Activated T-cell treated with anti-CD3 and anti-CD28 coated beads, Interleukin-2, amount 50 U/mL, for 24 hours (primary cell): ENCODE measurements at regions not wholly inside any gene's neighbourhood (a gene's known extent, or its start where the extent isn't known, plus 50 kb on each side); places are given as distances from the start of the nearest gene placed in this dataset.
"Not testable (repeated sequence)": the region's sequence is repeated elsewhere in the genome, so short reads cannot be mapped to it uniquely, and the experiment has no call there.

Source experiments
- DNase-seq: peaks from one replicate; pipeline ENCODE4 v3.0.0-alpha.2; 2020
- H3K27ac Mint-ChIP-seq: 2 replicates; pipeline ENCODE4 v1.8.0; 2020; ENCODE audit warnings: mild to moderate bottlenecking, mixed read lengths
- H3K27me3 Mint-ChIP-seq: 2 replicates; pipeline ENCODE4 v1.8.0; 2020; ENCODE audit warnings: mixed read lengths
- H3K36me3 Mint-ChIP-seq: 2 replicates; pipeline ENCODE4 v1.8.0; 2020; ENCODE audit warnings: low read depth, mixed read lengths
- H3K4me1 Mint-ChIP-seq: 2 replicates; pipeline ENCODE4 v1.8.0; 2020; ENCODE audit warnings: low read depth, mixed read lengths
- H3K4me3 Mint-ChIP-seq: 2 replicates; pipeline ENCODE4 v1.8.0; 2020; ENCODE audit warnings: mild to moderate bottlenecking, moderate library complexity, mixed read lengths
- H3K9me3 Mint-ChIP-seq: 2 replicates; pipeline ENCODE4 v1.8.0; 2020; ENCODE audit warnings: mixed read lengths

- Mint-ChIP-seq H3K36me3 (no peaks in the 10 kb centered on the region), H3K9me3 (no peaks in the 10 kb centered on the region), H3K27ac (no peak overlapping the region), H3K4me3 (no peak overlapping the region), H3K27me3 (peaks cover 13% of the 10 kb centered on the region), H3K4me1 (no peaks in the 10 kb centered on the region)
- no peak for DNase-seq
Measured at GRCh38 chr2:199569336-199569735, 111.6 kb upstream of the SATB2 start.

- H3K4me3 Mint-ChIP-seq: no peak overlapping the region
- H3K36me3 Mint-ChIP-seq: no peaks in the 10 kb centered on the region
- H3K27me3 Mint-ChIP-seq: no peaks in the 10 kb centered on the region
- no peaks in the 10 kb centered on the region for H3K4me1 Mint-ChIP-seq
- no peak overlapping the region for H3K27ac Mint-ChIP-seq
- DNase-seq: no peak
- no peaks in the 10 kb centered on the region for H3K9me3 Mint-ChIP-seq
Measured at GRCh38 chr2:199558156-199558555, 100.4 kb upstream of the SATB2 start.

- H3K36me3 Mint-ChIP-seq: no peaks in the 10 kb centered on the region
- H3K27ac Mint-ChIP-seq: no peak overlapping the region
- H3K4me1 Mint-ChIP-seq: no peaks in the 10 kb centered on the region
Measured at GRCh38 chr2:199556527-199557285, 99.0 kb upstream of the SATB2 start.

GRCh38 chr2:199554026-199554425 is 96.3 kb upstream of the SATB2 start:
- DNase-seq: no peak
- H3K4me1 Mint-ChIP-seq: no peaks in the 10 kb centered on the region
- H3K27me3 Mint-ChIP-seq: peaks cover 4% of the 10 kb centered on the region
- H3K36me3 Mint-ChIP-seq: no peaks in the 10 kb centered on the region
- H3K9me3 Mint-ChIP-seq: no peaks in the 10 kb centered on the region
- no peak overlapping the region for H3K27ac Mint-ChIP-seq
- H3K4me3 Mint-ChIP-seq: no peak overlapping the region

More at GRCh38 chr2:199556527-199557285, 99.0 kb upstream of the SATB2 start:
- DNase-seq: no peak
- H3K9me3 Mint-ChIP-seq: no peaks in the 10 kb centered on the region
- no peaks in the 10 kb centered on the region for H3K27me3 Mint-ChIP-seq
- H3K4me3 Mint-ChIP-seq: no peak overlapping the region

GRCh38 chr2:199552141-199552540 is 94.4 kb upstream of the SATB2 start:
- H3K4me1 Mint-ChIP-seq: no peaks in the 10 kb centered on the region
- no peaks in the 10 kb centered on the region for H3K36me3 Mint-ChIP-seq
- H3K27me3 Mint-ChIP-seq: peaks cover 4% of the 10 kb centered on the region
- no peak overlapping the region for H3K4me3 Mint-ChIP-seq
- H3K9me3 Mint-ChIP-seq: no peaks in the 10 kb centered on the region
- H3K27ac Mint-ChIP-seq: no peak overlapping the region
- DNase-seq: no peak

- DNase-seq: no peak
- Mint-ChIP-seq H3K36me3 (no peaks in the 10 kb centered on the region), H3K4me1 (no peaks in the 10 kb centered on the region), H3K27me3 (peaks cover 2% of the 10 kb centered on the region), H3K27ac (no peak overlapping the region), H3K9me3 (no peaks in the 10 kb centered on the region), H3K4me3 (no peak overlapping the region)
Measured at GRCh38 chr2:199543606-199544172, 86.0 kb upstream of the SATB2 start.

GRCh38 chr2:199535445-199536177 is 77.9 kb upstream of the SATB2 start:
- Mint-ChIP-seq H3K4me3 (no peak overlapping the region), H3K9me3 (no peaks in the 10 kb centered on the region), H3K4me1 (no peaks in the 10 kb centered on the region), H3K27ac (no peak overlapping the region), H3K27me3 (peaks cover 2% of the 10 kb centered on the region), H3K36me3 (no peaks in the 10 kb centered on the region)
- DNase-seq: no peak

GRCh38 chr2:199533873-199534272 is 76.1 kb upstream of the SATB2 start:
- H3K4me1 Mint-ChIP-seq, H3K36me3 Mint-ChIP-seq, H3K27ac Mint-ChIP-seq: not testable (repeated sequence)

GRCh38 chr2:199527071-199527470 is 69.3 kb upstream of the SATB2 start:
- Mint-ChIP-seq H3K9me3 (no peaks in the 10 kb centered on the region), H3K27ac (no peak overlapping the region), H3K36me3 (no peaks in the 10 kb centered on the region), H3K27me3 (peaks cover 9% of the 10 kb centered on the region), H3K4me1 (no peaks in the 10 kb centered on the region), H3K4me3 (no peak overlapping the region)
- DNase-seq: no peak

More at GRCh38 chr2:199533873-199534272, 76.1 kb upstream of the SATB2 start:
- not testable (repeated sequence) for H3K4me3 Mint-ChIP-seq, DNase-seq, H3K27me3 Mint-ChIP-seq, H3K9me3 Mint-ChIP-seq

- no peak for DNase-seq
- Mint-ChIP-seq H3K4me1 (no peaks in the 10 kb centered on the region), H3K27me3 (peaks cover 13% of the 10 kb centered on the region), H3K36me3 (no peaks in the 10 kb centered on the region), H3K9me3 (no peaks in the 10 kb centered on the region), H3K27ac (no peak overlapping the region), H3K4me3 (no peak overlapping the region)
Measured at GRCh38 chr2:199524689-199525574, 67.2 kb upstream of the SATB2 start.

- H3K4me3 Mint-ChIP-seq: no peak overlapping the region
- no peaks in the 10 kb centered on the region for H3K36me3 Mint-ChIP-seq
- no peaks in the 10 kb centered on the region for H3K9me3 Mint-ChIP-seq
- H3K27me3 Mint-ChIP-seq: peaks cover 24% of the 10 kb centered on the region
- no peaks in the 10 kb centered on the region for H3K4me1 Mint-ChIP-seq
- H3K27ac Mint-ChIP-seq: no peak overlapping the region
- DNase-seq: no peak
Measured at GRCh38 chr2:199509403-199509802, 51.7 kb upstream of the SATB2 start.
